Suprapubic skin (tissue), 3 donors: ENCODE measurements at regions not wholly inside any gene's neighbourhood (a gene's known extent, or its start where the extent isn't known, plus 50 kb on each side); places are given as distances from the start of the nearest gene placed in this dataset.

Experiments used
- POLR2AphosphoS5 ChIP-seq, 3 donors: sonication (generic); formaldehyde crosslinking; IDR thresholded peaks; one replicate each; pipeline ENCODE4 v1.6.1; 2017; ENCODE audit warnings: antibody characterized with exemption in 3 of 3
- TF ChIP-seq, protein P1 (sequence below), 2 donors: fragments of 200-600 bp in 1 of 2; fragments of 450-650 bp in 1 of 2; sonication (generic) in 1 of 2; IDR thresholded peaks; one replicate each; pipeline ENCODE4 v1.5.1; 2016 to 2019; ENCODE audit warnings: antibody characterized with exemption in 2 of 2, mild to moderate bottlenecking in 1 of 2, moderate library complexity in 1 of 2

DNA sequence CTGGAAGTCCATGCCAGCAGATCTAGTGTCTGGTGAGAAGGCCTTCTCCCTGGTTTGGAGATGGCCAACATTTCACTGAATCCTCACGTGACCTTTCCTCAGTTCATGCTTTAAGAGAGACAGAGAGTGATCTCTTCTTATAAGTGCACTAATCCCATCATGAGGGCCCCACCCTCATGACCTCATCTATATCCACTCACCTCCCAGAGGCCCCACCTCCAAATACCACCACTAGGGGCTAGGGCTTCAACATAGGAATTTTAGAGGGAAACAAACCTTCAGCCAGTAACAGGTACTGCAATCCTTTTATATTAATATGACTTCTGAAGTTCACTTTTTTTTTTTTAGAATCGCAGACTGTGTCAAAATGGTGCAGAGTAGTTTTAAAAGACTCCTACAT is 496.9 kb upstream of the ADAMTS16 start:
- TF ChIP-seq, protein P1, sequence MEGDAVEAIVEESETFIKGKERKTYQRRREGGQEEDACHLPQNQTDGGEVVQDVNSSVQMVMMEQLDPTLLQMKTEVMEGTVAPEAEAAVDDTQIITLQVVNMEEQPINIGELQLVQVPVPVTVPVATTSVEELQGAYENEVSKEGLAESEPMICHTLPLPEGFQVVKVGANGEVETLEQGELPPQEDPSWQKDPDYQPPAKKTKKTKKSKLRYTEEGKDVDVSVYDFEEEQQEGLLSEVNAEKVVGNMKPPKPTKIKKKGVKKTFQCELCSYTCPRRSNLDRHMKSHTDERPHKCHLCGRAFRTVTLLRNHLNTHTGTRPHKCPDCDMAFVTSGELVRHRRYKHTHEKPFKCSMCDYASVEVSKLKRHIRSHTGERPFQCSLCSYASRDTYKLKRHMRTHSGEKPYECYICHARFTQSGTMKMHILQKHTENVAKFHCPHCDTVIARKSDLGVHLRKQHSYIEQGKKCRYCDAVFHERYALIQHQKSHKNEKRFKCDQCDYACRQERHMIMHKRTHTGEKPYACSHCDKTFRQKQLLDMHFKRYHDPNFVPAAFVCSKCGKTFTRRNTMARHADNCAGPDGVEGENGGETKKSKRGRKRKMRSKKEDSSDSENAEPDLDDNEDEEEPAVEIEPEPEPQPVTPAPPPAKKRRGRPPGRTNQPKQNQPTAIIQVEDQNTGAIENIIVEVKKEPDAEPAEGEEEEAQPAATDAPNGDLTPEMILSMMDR (IDR thresholded peaks at IDR 0.05) = no peak
- TF ChIP-seq POLR2AphosphoS5 (IDR thresholded peaks at IDR 0.05) = no peak
